ENCODE measurements at regions not wholly inside any gene's neighbourhood (a gene's known extent, or its start where the extent isn't known, plus 50 kb on each side); places are given as distances from the start of the nearest gene placed in this dataset.

- no TSS peak for BruUV-seq (replicated peaks)
- no peaks in the 10 kb centered on the region for H3K4me1 ChIP-seq (ENCODE audit: insufficient read depth, low read length)
- DNase-seq (no peak), ATAC-seq (no peak)
- no peak overlapping the region for H2AFZ ChIP-seq (ENCODE audit: low read length)
- H3K79me2 ChIP-seq (ENCODE audit: low read length): no peaks in the 10 kb centered on the region
- H3K9me3 ChIP-seq (ENCODE audit: low read length): no peaks in the 10 kb centered on the region
- H4K20me1 ChIP-seq (ENCODE audit: low read length): no peaks in the 10 kb centered on the region
- H3K9ac ChIP-seq (ENCODE audit: low read length): no peak overlapping the region
- TF ChIP-seq EZH2 (IDR thresholded peaks at IDR 0.05; ENCODE audit: low read length, unreplicated experiment): no peak
- TF ChIP-seq EZH2phosphoT487 (IDR thresholded peaks at IDR 0.05; ENCODE audit: borderline replicate concordance, low read length): no peak
- TF ChIP-seq CTCF (conservative IDR thresholded peaks at IDR 0.05; ENCODE audit: low read depth, low read length): no peak
- no peaks in the 10 kb centered on the region for H3K9me2 ChIP-seq (replicated peaks; ENCODE audit: low read length)
- no peaks in the 10 kb centered on the region for H3F3A ChIP-seq (ENCODE audit: low read length, unreplicated experiment)
- H3K4me3 ChIP-seq (ENCODE audit: low read length): no peak overlapping the region
- H3K36me3 ChIP-seq (ENCODE audit: low read depth, low read length): no peaks in the 10 kb centered on the region
- no peak overlapping the region for H3K27ac ChIP-seq (ENCODE audit: low read length)
- ChIA-PET POLR2A (ENCODE audit: unreplicated experiment) (no interaction called here), CTCF (no interaction called here)
- H3K4me2 ChIP-seq (ENCODE audit: low read length): no peak overlapping the region
- peaks cover 27% of the 10 kb centered on the region for H3K27me3 ChIP-seq (ENCODE audit: low read length)
- intact Hi-C loops (cut with micrococcal nuclease): no loop called here
Measured at GRCh38 chr7:25379351-25380300, 151.3 kb upstream of the NPVF start.

GRCh38 chr7:25381818-25382589, 153.7 kb upstream of the NPVF start:
- no peak overlapping the region for H3K9ac ChIP-seq (ENCODE audit: low read length)
- no peaks in the 10 kb centered on the region for H3K4me1 ChIP-seq (ENCODE audit: insufficient read depth, low read length)
- no peaks in the 10 kb centered on the region for H3F3A ChIP-seq (ENCODE audit: low read length, unreplicated experiment)
- H3K4me2 ChIP-seq (ENCODE audit: low read length): no peak overlapping the region
- H3K36me3 ChIP-seq (ENCODE audit: low read depth, low read length): no peaks in the 10 kb centered on the region
- H2AFZ ChIP-seq (ENCODE audit: low read length): no peak overlapping the region
- H3K9me3 ChIP-seq (ENCODE audit: low read length): no peaks in the 10 kb centered on the region
- H3K9me2 ChIP-seq (replicated peaks; ENCODE audit: low read length): no peaks in the 10 kb centered on the region
- no peak overlapping the region for H3K4me3 ChIP-seq (ENCODE audit: low read length)
- H4K20me1 ChIP-seq (ENCODE audit: low read length): no peaks in the 10 kb centered on the region
- H3K79me2 ChIP-seq (ENCODE audit: low read length): no peaks in the 10 kb centered on the region
- H3K27me3 ChIP-seq (ENCODE audit: low read length): peaks cover 51% of the 10 kb centered on the region
- TF ChIP-seq CTCF (conservative IDR thresholded peaks at IDR 0.05; ENCODE audit: low read depth, low read length) (no peak), EZH2 (IDR thresholded peaks at IDR 0.05; ENCODE audit: low read length, unreplicated experiment) (no peak), EZH2phosphoT487 (IDR thresholded peaks at IDR 0.05; ENCODE audit: borderline replicate concordance, low read length) (no peak)
- intact Hi-C loops (cut with micrococcal nuclease): no loop called here
- BruUV-seq (replicated peaks): no TSS peak
- ChIA-PET POLR2A (ENCODE audit: unreplicated experiment) (no interaction called here), CTCF (no interaction called here)
- no peak overlapping the region for H3K27ac ChIP-seq (ENCODE audit: low read length)
- no peak for ATAC-seq
- no peak for DNase-seq

Data from PC-3 (cell line).